ENCODE measurements at regions not wholly inside any gene's neighbourhood (a gene's known extent, or its start where the extent isn't known, plus 50 kb on each side); places are given as distances from the start of the nearest gene placed in this dataset.

DNA sequence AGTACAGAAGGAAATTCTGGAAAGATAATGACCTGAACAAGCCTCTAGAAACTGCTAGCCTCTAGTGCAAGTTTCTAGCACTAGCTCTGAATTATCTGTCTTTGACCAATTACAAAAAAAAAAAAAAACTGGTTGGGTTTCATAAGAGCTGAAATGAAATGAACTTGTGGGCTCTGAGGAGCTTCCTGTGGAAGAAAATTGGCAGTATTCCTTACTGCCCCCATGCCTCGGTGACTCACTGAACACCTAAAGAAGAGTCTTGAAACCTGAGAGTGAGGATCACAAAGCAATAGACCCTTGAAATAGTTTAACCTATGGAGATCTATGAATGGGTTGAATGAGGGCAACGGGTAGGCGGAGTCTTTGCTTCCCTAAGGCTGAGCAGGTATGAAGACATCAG lies 263.6 kb upstream of the RASA1 start:
- TF ChIP-seq CTCF (IDR thresholded peaks at IDR 0.05; ENCODE audit: low read length) (no peak), EZH2 (IDR thresholded peaks at IDR 0.05; ENCODE audit: borderline replicate concordance, low read length) (no peak)
